ENCODE measurements at regions not wholly inside any gene's neighbourhood (a gene's known extent, or its start where the extent isn't known, plus 50 kb on each side); places are given as distances from the start of the nearest gene placed in this dataset.

DNA sequence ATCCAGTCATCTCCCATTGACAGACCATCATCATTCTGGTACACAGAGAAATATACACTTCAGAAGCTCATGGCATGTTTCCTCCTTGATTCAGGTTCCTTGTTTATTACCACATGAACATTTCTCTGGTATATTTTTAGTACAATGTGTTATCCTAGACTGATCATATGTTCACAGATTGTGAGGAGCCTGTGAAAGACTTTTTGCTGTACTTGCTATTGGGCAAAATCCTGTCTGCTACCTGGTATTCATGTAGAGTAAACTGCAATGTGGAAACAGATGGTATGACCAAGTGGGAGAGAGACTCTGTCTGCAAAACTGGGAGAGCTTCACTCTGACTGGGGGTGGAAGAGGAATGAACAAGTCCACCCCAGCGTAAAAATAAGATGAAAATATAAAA lies 657.2 kb downstream of the IRS1 start:
- no peak for DNase-seq
- TF ChIP-seq, protein P1, sequence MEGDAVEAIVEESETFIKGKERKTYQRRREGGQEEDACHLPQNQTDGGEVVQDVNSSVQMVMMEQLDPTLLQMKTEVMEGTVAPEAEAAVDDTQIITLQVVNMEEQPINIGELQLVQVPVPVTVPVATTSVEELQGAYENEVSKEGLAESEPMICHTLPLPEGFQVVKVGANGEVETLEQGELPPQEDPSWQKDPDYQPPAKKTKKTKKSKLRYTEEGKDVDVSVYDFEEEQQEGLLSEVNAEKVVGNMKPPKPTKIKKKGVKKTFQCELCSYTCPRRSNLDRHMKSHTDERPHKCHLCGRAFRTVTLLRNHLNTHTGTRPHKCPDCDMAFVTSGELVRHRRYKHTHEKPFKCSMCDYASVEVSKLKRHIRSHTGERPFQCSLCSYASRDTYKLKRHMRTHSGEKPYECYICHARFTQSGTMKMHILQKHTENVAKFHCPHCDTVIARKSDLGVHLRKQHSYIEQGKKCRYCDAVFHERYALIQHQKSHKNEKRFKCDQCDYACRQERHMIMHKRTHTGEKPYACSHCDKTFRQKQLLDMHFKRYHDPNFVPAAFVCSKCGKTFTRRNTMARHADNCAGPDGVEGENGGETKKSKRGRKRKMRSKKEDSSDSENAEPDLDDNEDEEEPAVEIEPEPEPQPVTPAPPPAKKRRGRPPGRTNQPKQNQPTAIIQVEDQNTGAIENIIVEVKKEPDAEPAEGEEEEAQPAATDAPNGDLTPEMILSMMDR (IDR thresholded peaks at IDR 0.05): no peak
- H3K27me3 ChIP-seq (ENCODE audit: low read depth): no peaks in the 10 kb centered on the region
- intact Hi-C loops (cut with DNase I): no loop called here
- H3K36me3 ChIP-seq: no peaks in the 10 kb centered on the region
- H3K9me3 ChIP-seq: no peaks in the 10 kb centered on the region
- no peak overlapping the region for H3K4me3 ChIP-seq
- H3K27ac ChIP-seq: no peak overlapping the region
- no peaks in the 10 kb centered on the region for H3K4me1 ChIP-seq
- no peak for ATAC-seq

DNA sequence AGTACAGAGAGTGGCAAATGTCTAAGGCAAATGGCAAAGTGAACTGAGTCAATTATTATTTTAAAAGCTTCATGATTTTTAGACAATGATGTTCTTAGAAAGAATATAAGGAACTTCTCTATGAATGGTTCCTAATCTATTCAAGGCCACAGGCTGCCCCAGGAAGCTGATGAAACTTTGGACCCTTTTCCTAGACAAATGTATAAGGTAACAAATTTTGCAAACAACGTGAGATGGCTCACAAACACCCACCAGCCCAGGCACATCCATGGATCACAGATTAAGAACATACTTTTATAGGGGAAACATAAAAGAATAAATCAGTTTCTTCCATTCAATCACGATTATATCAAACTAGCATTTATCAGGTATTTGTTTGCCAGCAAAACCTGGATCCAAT lies 659.0 kb downstream of the IRS1 start:
- H3K36me3 ChIP-seq: no peaks in the 10 kb centered on the region
- H3K27ac ChIP-seq: no peak overlapping the region
- no peaks in the 10 kb centered on the region for H3K4me1 ChIP-seq
- ATAC-seq: no peak
- intact Hi-C loops (cut with DNase I): no loop called here
- DNase-seq: no peak
- H3K4me3 ChIP-seq: no peak overlapping the region
- H3K9me3 ChIP-seq: no peaks in the 10 kb centered on the region
- TF ChIP-seq, protein P1 (IDR thresholded peaks at IDR 0.05): no peak
- no peaks in the 10 kb centered on the region for H3K27me3 ChIP-seq (ENCODE audit: low read depth)

DNA sequence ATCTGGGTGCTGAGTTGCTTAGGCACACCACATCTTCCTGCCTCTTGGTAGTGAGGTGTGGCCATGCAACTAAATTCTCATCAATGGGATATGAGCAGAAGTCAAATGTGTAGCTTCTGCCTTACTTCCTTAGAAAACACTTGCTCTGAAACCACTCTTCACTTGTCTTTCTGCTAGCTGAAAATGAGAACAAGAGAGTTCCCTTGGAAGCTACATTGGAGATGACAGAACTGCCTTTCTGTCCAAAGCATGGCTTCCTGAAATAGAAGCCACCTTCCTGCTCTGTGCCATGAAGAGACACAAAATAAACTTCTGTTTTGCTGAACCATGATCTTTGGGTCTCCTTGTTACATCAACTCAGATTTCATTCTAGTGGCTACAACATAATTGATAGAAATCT lies 659.9 kb downstream of the IRS1 start:
- Histone ChIP-seq H3K9me3 (no peaks in the 10 kb centered on the region), H3K4me1 (no peaks in the 10 kb centered on the region), H3K27ac (no peak overlapping the region), H3K36me3 (no peaks in the 10 kb centered on the region), H3K4me3 (no peak overlapping the region), H3K27me3 (ENCODE audit: low read depth) (no peaks in the 10 kb centered on the region)
- TF ChIP-seq, protein P1 (IDR thresholded peaks at IDR 0.05): no peak
- intact Hi-C loops (cut with DNase I): no loop called here
- DNase-seq (no peak), ATAC-seq (no peak)

DNA sequence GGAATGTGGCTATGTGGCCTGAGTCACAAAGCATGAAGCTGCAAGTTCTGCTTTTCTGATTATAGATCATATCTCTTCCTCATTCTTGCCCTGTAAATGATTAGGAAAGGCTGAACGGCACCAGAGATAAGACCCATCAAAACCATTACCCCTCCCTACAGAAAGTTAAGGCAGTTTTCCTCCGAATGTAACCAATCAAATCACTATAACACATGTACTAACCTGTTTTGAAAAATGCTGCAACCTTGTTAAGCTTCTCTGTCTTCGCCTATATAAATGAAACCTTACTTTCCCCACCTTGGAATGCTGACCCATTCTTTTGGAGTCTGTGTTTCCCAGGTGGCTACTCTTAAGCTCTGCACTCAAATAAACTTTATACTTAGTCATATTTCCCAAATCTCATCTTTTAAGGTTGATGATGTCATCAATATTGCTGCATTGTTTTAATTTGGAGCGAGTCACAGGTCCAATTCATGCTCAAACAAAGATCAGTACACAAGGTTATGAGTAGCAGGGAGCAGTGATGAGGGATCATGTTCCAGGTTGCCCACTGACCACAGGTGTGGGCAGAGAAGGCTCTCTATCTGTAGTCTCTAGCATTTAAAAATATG lies 662.3 kb downstream of the IRS1 start:
- DNase-seq: no peak
- Histone ChIP-seq H3K4me3 (no peak overlapping the region), H3K27ac (peak overlapping the region; percentile 33), H3K27me3 (ENCODE audit: low read depth) (no peaks in the 10 kb centered on the region), H3K36me3 (no peaks in the 10 kb centered on the region), H3K9me3 (no peaks in the 10 kb centered on the region), H3K4me1 (no peaks in the 10 kb centered on the region)
- intact Hi-C loops (cut with DNase I): no loop called here
- TF ChIP-seq, protein P1 (IDR thresholded peaks at IDR 0.05): no peak
- ATAC-seq: peak; percentile 47 to 59

GRCh38 chr2:226136739-226137138 lies 662.9 kb downstream of the IRS1 start:
- Histone ChIP-seq H3K27ac (peak overlapping the region; percentile 33), H3K4me3 (no peak overlapping the region), H3K27me3 (ENCODE audit: low read depth) (no peaks in the 10 kb centered on the region), H3K36me3 (no peaks in the 10 kb centered on the region), H3K9me3 (no peaks in the 10 kb centered on the region), H3K4me1 (peaks cover under 1% of the 10 kb centered on the region)
- intact Hi-C loops (cut with DNase I): no loop called here
- TF ChIP-seq, protein P1 (IDR thresholded peaks at IDR 0.05): no peak
- ATAC-seq (peak; percentile 28 to 59), DNase-seq (peak; percentile 50)
